ENCODE measurements at regions not wholly inside any gene's neighbourhood (a gene's known extent, or its start where the extent isn't known, plus 50 kb on each side); places are given as distances from the start of the nearest gene placed in this dataset.

DNA sequence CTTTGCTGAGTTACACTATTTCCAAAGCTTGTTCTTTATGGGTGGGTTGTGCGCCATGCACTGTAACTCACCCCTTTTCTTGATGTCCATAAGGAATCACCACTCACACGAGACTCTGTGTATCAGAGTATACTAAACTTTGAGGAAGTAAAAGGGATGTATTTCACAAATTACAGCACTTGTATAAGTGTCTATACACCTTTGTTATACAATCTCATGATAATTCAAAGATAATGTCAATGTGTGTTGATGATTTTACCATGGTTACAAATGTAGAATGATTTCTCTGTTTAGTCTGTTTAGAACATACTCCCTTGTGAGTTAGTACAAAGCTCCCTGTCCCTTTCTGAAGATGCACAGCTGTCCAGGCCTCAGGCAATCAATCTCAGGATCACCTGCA lies 922.2 kb upstream of the MAP3K7 start:
- no CpG with 5 or more reads among the region's 2 CpGs for WGBS (ENCODE audit: extremely low coverage, insufficient read length, low lambda C conversion rate)

More for the DNA sequence above, 922.2 kb upstream of the MAP3K7 start:
- Histone ChIP-seq H2AFZ (ENCODE audit: low read length) (no peak overlapping the region), H3K79me2 (ENCODE audit: insufficient read depth, low read length) (no peaks in the 10 kb centered on the region), H2BK15ac (ENCODE audit: low read depth, low read length) (no peak overlapping the region), H4K20me1 (ENCODE audit: control insufficient read depth, insufficient read depth, insufficient read length) (no peaks in the 10 kb centered on the region), H3K9me3 (ENCODE audit: control insufficient read depth, low read depth, low read length) (no peaks in the 10 kb centered on the region), H3K4me1 (ENCODE audit: insufficient read depth, low read length) (no peaks in the 10 kb centered on the region), H3K9ac (ENCODE audit: extremely low read depth, insufficient read length, low read length) (no peak overlapping the region), H2BK12ac (ENCODE audit: insufficient read length, low read depth, low read length) (no peak overlapping the region), H4K91ac (ENCODE audit: insufficient read length, low read depth, low read length) (no peak overlapping the region), H4K5ac (ENCODE audit: insufficient read length, low read depth, low read length) (no peak overlapping the region), H3K18ac (ENCODE audit: insufficient read length, low read depth, low read length) (no peak overlapping the region), H3K56ac (ENCODE audit: insufficient read length, low read depth, low read length) (no peak overlapping the region), H3K27ac (ENCODE audit: insufficient read length, low read depth, low read length) (no peak overlapping the region), H3K27me3 (ENCODE audit: insufficient read depth, low read length) (no peaks in the 10 kb centered on the region), H3K4ac (ENCODE audit: low read depth, low read length) (no peak overlapping the region), H3K14ac (ENCODE audit: insufficient read depth, low read length) (no peak overlapping the region), H2AK5ac (ENCODE audit: insufficient read length, low read length) (no peak overlapping the region), H3K4me2 (ENCODE audit: insufficient read depth, insufficient read length, low read length) (no peak overlapping the region), H2BK20ac (ENCODE audit: low read depth, low read length, poor library complexity, severe bottlenecking) (no peak overlapping the region), H3K23ac (ENCODE audit: insufficient read length, low read depth, low read length) (no peak overlapping the region), H2BK120ac (ENCODE audit: low read depth, low read length, poor library complexity, severe bottlenecking) (no peak overlapping the region), H3K23me2 (ENCODE audit: insufficient read length, low read depth, low read length, poor library complexity, severe bottlenecking) (no peaks in the 10 kb centered on the region), H3T11ph (ENCODE audit: low read length) (no peak overlapping the region), H4K8ac (replicated peaks; ENCODE audit: insufficient read length, low read depth, low read length) (no peak overlapping the region), H2BK5ac (ENCODE audit: insufficient read length, low read length) (no peak overlapping the region), H3K79me1 (ENCODE audit: insufficient read depth, low read depth, low read length, poor library complexity, severe bottlenecking) (no peaks in the 10 kb centered on the region)
- H3K4me3 Mint-ChIP-seq = no peak overlapping the region
- H3K4me1 Mint-ChIP-seq = no peaks in the 10 kb centered on the region
- no peaks in the 10 kb centered on the region; the same call in 1 of the 2 replicates for H3K27me3 Mint-ChIP-seq (ENCODE audit: low read depth)
- no peak overlapping the region for H3K27ac Mint-ChIP-seq
- H3K36me3 Mint-ChIP-seq (ENCODE audit: insufficient read depth in 1 of 3, low read depth in 3 of 3) = 0 out of 7 replicates have a peak, but pooled peaks cover 0 to 1% (median 0%) of the 10 kb centered on the region in 3 experiments
- H3K9me3 Mint-ChIP-seq = peaks cover 0 to 8% of the 10 kb centered on the region in 2 experiments; a peak in 1 of 5 replicates
- TF ChIP-seq, protein P1, sequence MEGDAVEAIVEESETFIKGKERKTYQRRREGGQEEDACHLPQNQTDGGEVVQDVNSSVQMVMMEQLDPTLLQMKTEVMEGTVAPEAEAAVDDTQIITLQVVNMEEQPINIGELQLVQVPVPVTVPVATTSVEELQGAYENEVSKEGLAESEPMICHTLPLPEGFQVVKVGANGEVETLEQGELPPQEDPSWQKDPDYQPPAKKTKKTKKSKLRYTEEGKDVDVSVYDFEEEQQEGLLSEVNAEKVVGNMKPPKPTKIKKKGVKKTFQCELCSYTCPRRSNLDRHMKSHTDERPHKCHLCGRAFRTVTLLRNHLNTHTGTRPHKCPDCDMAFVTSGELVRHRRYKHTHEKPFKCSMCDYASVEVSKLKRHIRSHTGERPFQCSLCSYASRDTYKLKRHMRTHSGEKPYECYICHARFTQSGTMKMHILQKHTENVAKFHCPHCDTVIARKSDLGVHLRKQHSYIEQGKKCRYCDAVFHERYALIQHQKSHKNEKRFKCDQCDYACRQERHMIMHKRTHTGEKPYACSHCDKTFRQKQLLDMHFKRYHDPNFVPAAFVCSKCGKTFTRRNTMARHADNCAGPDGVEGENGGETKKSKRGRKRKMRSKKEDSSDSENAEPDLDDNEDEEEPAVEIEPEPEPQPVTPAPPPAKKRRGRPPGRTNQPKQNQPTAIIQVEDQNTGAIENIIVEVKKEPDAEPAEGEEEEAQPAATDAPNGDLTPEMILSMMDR (conservative IDR thresholded peaks at IDR 0.05) = no peak
- DNase-seq = no peak

All from H9 (cell line).